ENCODE measurements at regions not wholly inside any gene's neighbourhood (a gene's known extent, or its start where the extent isn't known, plus 50 kb on each side); places are given as distances from the start of the nearest gene placed in this dataset.

DNA sequence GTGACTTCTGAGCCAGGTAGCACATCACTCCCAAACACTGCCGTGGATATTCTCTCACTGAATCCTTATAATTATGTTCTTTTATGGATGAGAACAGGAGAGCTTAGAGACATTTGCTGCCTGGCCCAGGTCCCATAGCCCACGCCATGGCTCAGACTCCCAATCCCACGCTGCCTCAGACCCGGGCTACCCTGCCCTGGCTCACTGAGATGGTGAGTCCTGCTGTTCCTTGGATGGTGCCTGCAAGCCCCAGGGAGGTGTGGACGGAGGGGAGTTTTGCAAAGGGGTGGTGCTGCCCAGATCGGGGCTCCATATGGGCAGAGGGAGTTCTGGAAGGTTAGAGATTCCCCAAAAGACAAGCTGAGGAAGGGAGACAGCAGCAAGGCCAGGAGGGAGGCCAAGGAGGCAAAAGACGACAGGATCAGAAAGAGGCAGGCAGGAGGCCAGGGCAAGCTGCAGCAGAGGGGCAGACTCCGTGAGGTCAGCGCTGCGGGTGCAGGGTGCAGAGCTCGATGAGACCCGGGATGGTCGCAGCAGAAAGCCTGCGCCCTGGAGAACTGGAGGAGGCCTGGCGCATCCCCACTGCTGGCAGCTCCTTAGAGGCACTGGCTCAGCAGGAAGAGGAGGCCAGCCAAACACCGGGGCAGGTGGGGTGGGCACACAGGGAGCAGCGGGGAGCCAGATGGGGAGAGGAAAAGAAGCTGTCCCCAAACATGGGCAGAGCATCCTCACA lies 95.7 kb upstream of the ALDH1A3 start:
- TF ChIP-seq POLR2A (IDR thresholded peaks at IDR 0.05; ENCODE audit: extremely low read depth, insufficient read length): no peak
- TF ChIP-seq, protein P1, sequence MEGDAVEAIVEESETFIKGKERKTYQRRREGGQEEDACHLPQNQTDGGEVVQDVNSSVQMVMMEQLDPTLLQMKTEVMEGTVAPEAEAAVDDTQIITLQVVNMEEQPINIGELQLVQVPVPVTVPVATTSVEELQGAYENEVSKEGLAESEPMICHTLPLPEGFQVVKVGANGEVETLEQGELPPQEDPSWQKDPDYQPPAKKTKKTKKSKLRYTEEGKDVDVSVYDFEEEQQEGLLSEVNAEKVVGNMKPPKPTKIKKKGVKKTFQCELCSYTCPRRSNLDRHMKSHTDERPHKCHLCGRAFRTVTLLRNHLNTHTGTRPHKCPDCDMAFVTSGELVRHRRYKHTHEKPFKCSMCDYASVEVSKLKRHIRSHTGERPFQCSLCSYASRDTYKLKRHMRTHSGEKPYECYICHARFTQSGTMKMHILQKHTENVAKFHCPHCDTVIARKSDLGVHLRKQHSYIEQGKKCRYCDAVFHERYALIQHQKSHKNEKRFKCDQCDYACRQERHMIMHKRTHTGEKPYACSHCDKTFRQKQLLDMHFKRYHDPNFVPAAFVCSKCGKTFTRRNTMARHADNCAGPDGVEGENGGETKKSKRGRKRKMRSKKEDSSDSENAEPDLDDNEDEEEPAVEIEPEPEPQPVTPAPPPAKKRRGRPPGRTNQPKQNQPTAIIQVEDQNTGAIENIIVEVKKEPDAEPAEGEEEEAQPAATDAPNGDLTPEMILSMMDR (IDR thresholded peaks at IDR 0.05; ENCODE audit: low read depth, low read length): no peak
- TF ChIP-seq MAX (IDR thresholded peaks at IDR 0.05; ENCODE audit: low read depth, low read length): no peak
